MCF 10A (cell line): ENCODE measurements at regions not wholly inside any gene's neighbourhood (a gene's known extent, or its start where the extent isn't known, plus 50 kb on each side); places are given as distances from the start of the nearest gene placed in this dataset.

Source experiments
- BruUV-seq: library from RNA; stranded (reverse); fragments of 400-500 nt; replicated peaks from 2 replicates; lab custom pipeline; 2021; lab: Mats Ljungman, UMichigan
- CTCF ChIA-PET: fragments of 300-600 bp; sonication (Branson Sonifier 250); formaldehyde crosslinking; extraction: SDS; loops from one replicate; lab custom pipeline; 2021; ENCODE audit warnings: antibody characterized with exemption, inconsistent platforms; lab: Yijun Ruan, JAX
- POLR2A ChIA-PET: fragments of 300-600, 350-650 bp; sonication (Branson Sonifier 250); formaldehyde crosslinking; extraction: SDS; loops from one replicate; lab custom pipeline; 2020; ENCODE audit warnings: antibody characterized with exemption, inconsistent platforms; lab: Yijun Ruan, JAX
- DNase-seq: peaks from one replicate; pipeline ENCODE4 v3.0.0-alpha.2; 2018; ENCODE audit not compliant: unreplicated experiment
- H3K27ac Mint-ChIP-seq: one replicate; pipeline ENCODE4 v1.8.0; 2022; ENCODE audit warnings: mild to moderate bottlenecking, low read depth, mixed read lengths; ENCODE audit not compliant: unreplicated experiment
- H3K27me3 Mint-ChIP-seq: one replicate; pipeline ENCODE4 v1.8.0; 2022; ENCODE audit warnings: mixed read lengths; ENCODE audit not compliant: insufficient read depth, unreplicated experiment
- H3K36me3 Mint-ChIP-seq: one replicate; pipeline ENCODE4 v1.8.0; 2022; ENCODE audit warnings: mild to moderate bottlenecking, moderate library complexity, mixed read lengths; ENCODE audit not compliant: insufficient read depth, unreplicated experiment
- H3K4me1 Mint-ChIP-seq: one replicate; pipeline ENCODE4 v1.8.0; 2022; ENCODE audit warnings: mixed read lengths; ENCODE audit not compliant: insufficient read depth, unreplicated experiment
- H3K4me3 Mint-ChIP-seq: one replicate; pipeline ENCODE4 v1.8.0; 2022; ENCODE audit warnings: mild to moderate bottlenecking, moderate library complexity, mixed read lengths; ENCODE audit not compliant: unreplicated experiment
- H3K9me3 Mint-ChIP-seq: one replicate; pipeline ENCODE4 v1.8.0; 2022; ENCODE audit warnings: mixed read lengths; ENCODE audit not compliant: unreplicated experiment
- CTCF ChIP-seq: fragments of 200-600 bp; IDR thresholded peaks from one replicate; pipeline ENCODE4 v1.8.0; 2022; ENCODE audit warnings: antibody characterized with exemption, mild to moderate bottlenecking; ENCODE audit not compliant: unreplicated experiment
- intact Hi-C: fragments of 100-400 bp; cut with micrococcal nuclease; formaldehyde crosslinking; loops from 2 replicates; pipeline ENCODE4 v1.14.1; 2022

GRCh38 chr20:37593710-37594109 lies 66.0 kb upstream of the BLCAP start:
- CTCF ChIA-PET: interaction anchor here (1.1 kb wide), 1 partner anchor 29 kb away, joined by 6 read pairs; no protein-coding TSS in a partner anchor
- Mint-ChIP-seq H3K4me3 (no peak overlapping the region), H3K4me1 (no peaks in the 10 kb centered on the region), H3K27me3 (peaks cover 52% of the 10 kb centered on the region), H3K36me3 (no peaks in the 10 kb centered on the region), H3K27ac (no peak overlapping the region), H3K9me3 (no peaks in the 10 kb centered on the region)
- no TSS peak for BruUV-seq
- DNase-seq: no peak
- TF ChIP-seq CTCF: no peak
- intact Hi-C loops: no loop called here
- POLR2A ChIA-PET: interaction anchor here (0.7 kb wide), 1 partner anchor 380 kb away, joined by 3 read pairs; no protein-coding TSS in a partner anchor

GRCh38 chr20:37590938-37591490 lies 63.3 kb upstream of the BLCAP start:
- CTCF ChIA-PET: no interaction called here
- H3K27me3 Mint-ChIP-seq: peaks cover 79% of the 10 kb centered on the region

GRCh38 chr20:37586078-37586477 lies 58.4 kb upstream of the BLCAP start:
- Mint-ChIP-seq H3K27ac (no peak overlapping the region), H3K27me3 (peaks cover 100% of the 10 kb centered on the region), H3K36me3 (no peaks in the 10 kb centered on the region), H3K4me3 (no peak overlapping the region), H3K4me1 (no peaks in the 10 kb centered on the region), H3K9me3 (peaks cover 9% of the 10 kb centered on the region)
- DNase-seq: no peak
- TF ChIP-seq CTCF: no peak
- intact Hi-C loops: no loop called here
- POLR2A ChIA-PET: no interaction called here
- CTCF ChIA-PET: interaction anchor here (0.6 to 1.4 kb wide), 3 partner anchors 12 to 83 kb away, joined by 3 read pairs; no protein-coding TSS in a partner anchor
- BruUV-seq: no TSS peak

More at GRCh38 chr20:37590938-37591490, 63.3 kb upstream of the BLCAP start:
- BruUV-seq: no TSS peak
- Mint-ChIP-seq H3K4me1 (no peaks in the 10 kb centered on the region), H3K27ac (no peak overlapping the region), H3K9me3 (peaks cover 3% of the 10 kb centered on the region), H3K36me3 (no peaks in the 10 kb centered on the region), H3K4me3 (no peak overlapping the region)
- intact Hi-C loops: no loop called here
- POLR2A ChIA-PET: no interaction called here
- no peak for TF ChIP-seq CTCF
- no peak for DNase-seq

GRCh38 chr20:37584238-37584807 lies 56.6 kb upstream of the BLCAP start:
- no TSS peak for BruUV-seq
- Mint-ChIP-seq H3K36me3 (no peaks in the 10 kb centered on the region), H3K4me3 (no peak overlapping the region), H3K9me3 (peaks cover 9% of the 10 kb centered on the region), H3K4me1 (no peaks in the 10 kb centered on the region), H3K27ac (no peak overlapping the region), H3K27me3 (peaks cover 100% of the 10 kb centered on the region)
- ChIA-PET CTCF (interaction anchor here (0.7 kb wide), 1 partner anchor 361 kb away, joined by 4 read pairs; no protein-coding TSS in a partner anchor), POLR2A (interaction anchor here (1.6 kb wide), 1 partner anchor 14 kb away, joined by 4 read pairs; no protein-coding TSS in a partner anchor)
- intact Hi-C loops: no loop called here
- no peak for TF ChIP-seq CTCF
- no peak for DNase-seq
